GM13976 (cell line): ENCODE measurements at regions not wholly inside any gene's neighbourhood (a gene's known extent, or its start where the extent isn't known, plus 50 kb on each side); places are given as distances from the start of the nearest gene placed in this dataset.
"Not testable (repeated sequence)": the region's sequence is repeated elsewhere in the genome, so short reads cannot be mapped to it uniquely, and the experiment has no call there.

Experiments
- DNase-seq: peaks from one replicate; pipeline ENCODE4 v3.0.0; 2012; ENCODE audit warnings: low spot score
- in situ Hi-C: fragments of 300-500 bp; cut with MboI; formaldehyde crosslinking; loops from one replicate; pipeline ENCODE4 v1.12.0; 2022; ENCODE audit warnings: low sequenced_read_pairs, mixed read lengths, inconsistent platforms; ENCODE audit not compliant: unreplicated experiment
- TF ChIP-seq, protein P1 (sequence below): IDR thresholded peaks from 2 replicates; pipeline ENCODE4 v1.5.1; 2012; ENCODE audit warnings: borderline replicate concordance, mild to moderate bottlenecking; ENCODE audit not compliant: insufficient read depth; ENCODE audit errors: extremely low read depth, missing control alignments, control extremely low read depth

DNA sequence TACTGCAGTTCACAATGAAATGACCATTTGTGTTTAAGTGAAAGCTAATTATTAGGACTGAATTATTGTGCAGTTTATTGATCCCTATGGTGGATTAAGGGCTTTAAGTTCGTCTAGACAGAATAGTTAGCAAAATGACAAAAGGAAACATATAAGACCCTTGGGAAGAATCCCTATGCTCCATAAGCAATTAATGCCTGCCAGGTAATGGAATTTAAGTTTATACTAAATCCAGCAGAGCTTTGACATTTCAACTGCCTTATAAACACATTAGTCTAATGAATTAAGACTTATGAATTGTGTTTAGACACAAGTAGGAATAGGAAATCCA is 640.0 kb upstream of the ARRDC3 start:
- no peak for DNase-seq
- in situ Hi-C loops, result no loop called here
- TF ChIP-seq, protein P1, sequence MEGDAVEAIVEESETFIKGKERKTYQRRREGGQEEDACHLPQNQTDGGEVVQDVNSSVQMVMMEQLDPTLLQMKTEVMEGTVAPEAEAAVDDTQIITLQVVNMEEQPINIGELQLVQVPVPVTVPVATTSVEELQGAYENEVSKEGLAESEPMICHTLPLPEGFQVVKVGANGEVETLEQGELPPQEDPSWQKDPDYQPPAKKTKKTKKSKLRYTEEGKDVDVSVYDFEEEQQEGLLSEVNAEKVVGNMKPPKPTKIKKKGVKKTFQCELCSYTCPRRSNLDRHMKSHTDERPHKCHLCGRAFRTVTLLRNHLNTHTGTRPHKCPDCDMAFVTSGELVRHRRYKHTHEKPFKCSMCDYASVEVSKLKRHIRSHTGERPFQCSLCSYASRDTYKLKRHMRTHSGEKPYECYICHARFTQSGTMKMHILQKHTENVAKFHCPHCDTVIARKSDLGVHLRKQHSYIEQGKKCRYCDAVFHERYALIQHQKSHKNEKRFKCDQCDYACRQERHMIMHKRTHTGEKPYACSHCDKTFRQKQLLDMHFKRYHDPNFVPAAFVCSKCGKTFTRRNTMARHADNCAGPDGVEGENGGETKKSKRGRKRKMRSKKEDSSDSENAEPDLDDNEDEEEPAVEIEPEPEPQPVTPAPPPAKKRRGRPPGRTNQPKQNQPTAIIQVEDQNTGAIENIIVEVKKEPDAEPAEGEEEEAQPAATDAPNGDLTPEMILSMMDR, result no peak

DNA sequence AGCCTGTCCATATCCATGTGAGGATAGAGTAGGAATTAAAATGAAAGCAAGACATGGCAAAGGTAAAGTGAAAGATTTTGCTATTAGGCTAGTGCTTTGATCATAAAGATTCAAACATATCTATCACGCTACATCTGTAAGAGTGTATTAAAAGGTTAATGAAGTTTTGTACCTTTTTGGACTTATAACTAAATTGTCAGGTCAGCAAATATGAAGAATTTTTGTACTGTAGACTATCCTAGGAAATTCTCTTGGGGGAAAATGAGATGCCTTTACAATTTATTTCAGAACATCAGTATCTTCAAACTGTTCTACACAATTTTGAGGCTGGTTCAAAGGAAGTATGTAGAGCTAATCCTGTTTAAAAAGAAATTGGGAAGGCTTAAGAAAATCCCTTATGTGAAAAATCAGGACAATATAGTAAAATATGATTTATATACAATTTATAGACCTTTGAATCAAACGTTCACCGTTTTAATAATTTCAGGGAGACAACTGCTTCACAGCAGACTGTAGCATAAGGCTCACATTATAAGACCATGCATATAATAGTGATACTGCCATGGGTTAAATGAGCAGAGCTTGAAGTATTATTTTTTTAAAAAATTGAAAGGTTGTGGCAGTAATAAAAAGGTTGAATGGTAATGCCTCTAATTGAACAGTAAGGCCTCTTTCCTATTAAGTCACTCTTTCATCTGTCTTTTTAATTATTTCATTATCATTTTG is 639.5 kb upstream of the ARRDC3 start:
- TF ChIP-seq, protein P1, result no peak
- in situ Hi-C loops, result no loop called here
- DNase-seq, result no peak

DNA sequence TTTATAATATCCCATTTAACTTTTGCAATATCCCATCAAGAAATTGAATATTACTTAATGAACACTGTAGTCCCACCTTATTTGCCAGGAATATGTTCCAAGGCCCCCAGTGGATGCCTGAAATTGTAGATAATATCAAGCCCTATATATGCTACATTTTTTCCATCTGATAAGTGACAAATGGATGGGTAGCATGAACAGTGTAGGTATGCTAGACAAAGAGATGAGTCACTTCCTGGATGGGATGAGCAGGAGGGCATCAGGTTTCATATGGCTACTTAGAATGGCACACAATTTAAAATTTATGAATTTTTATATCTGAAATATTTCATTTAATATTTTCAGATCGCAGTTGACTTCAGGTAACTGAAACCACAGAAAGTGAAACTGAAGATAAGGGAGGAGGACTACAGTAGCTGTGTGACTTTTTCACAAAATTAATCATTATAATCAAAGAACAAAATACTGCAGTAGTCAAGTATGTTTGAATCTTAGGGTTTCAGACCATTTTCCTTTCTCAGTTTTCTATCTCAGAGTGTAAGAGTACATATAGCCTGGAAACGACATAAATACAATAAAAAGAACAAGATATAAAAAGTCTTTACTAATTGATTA is 636.4 kb upstream of the ARRDC3 start:
- in situ Hi-C loops, result no loop called here
- no peak for DNase-seq
- TF ChIP-seq, protein P1, result no peak

DNA sequence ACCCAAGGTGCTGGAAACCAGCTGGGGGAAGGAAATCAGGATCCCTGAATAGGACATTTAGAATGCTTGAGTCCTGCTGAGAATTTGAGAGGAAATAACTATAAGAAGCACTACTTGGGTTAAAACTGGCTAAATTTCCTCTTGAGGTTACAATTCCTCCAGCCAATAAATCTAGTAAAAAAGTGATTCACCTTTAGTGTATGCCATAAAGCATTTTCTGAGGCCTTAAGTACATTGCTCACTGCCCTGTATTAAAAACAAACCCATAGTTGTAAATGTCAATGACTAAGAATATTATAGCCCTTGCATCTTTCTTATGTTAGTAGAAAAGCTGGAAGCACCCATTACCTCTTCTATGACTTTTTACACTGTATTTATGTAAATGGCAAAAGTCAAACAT is 634.7 kb upstream of the ARRDC3 start:
- in situ Hi-C loops, result no loop called here
- TF ChIP-seq, protein P1, result no peak
- DNase-seq, result no peak

DNA sequence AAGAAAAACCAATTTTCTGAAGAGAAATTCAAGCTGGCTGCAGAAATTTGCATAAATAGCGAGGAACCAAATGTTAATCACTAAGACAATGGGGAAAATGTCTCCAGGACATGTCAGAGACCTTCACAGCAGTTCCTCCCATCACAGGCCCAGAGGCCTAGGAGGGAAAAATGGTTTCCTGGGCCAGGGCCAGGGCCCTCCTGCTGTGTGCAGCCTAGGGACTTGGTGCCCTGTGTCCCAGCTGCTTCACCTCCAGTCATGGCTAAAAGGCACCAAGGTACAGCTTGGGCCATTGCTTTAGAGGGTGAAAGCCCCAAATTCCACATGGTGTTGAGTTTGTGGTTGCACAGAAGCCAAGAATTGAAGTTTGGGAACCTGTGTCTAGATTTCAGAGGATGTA is 628.7 kb upstream of the ARRDC3 start:
- DNase-seq, in situ Hi-C loops: not testable (repeated sequence)

DNA sequence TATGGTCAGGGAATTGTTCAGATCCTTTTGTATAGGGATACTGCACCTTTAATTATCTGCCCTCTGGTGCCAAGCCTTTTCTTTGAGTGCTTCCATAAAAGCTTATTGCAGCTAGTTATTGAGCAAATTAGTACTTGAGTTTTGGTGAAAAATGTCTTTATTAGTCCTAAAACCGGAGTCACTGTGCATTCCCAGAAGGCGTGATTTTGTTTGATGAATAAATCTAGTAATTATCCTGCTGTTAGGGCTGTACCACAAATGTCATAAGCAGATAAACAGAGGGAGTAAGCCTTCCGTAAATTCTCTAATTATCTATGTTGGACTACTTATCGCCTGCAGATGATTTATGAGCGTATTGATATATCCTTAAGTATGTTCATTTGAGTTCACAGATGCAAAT is 620.7 kb upstream of the ARRDC3 start:
- TF ChIP-seq, protein P1, result no peak
- no peak for DNase-seq
- in situ Hi-C loops, result no loop called here

DNA sequence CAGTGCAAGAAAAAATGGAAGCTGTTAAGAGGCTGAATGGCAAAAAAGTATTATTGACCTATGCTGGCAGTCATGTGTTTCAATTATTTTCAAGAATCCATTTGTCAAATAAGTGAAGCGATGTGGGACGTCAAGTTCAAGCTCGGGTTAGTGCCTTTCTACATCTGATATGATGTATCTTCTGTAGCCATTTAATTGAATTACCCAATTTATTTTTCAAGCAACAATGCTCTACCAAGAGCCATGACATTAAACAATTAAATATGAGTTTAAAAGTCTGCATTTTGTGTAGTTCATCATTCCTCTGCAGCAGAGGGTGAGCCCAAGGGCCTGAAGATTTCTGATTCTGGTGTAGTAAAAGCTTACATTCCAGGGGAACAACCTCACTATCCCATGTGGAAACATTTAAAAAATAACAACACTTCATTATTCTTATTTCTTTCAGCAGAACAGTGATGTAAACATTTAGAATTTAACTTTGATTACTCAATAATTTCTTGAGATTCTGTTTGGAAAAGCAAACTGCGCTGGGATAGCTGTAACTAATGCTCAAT is 619.7 kb upstream of the ARRDC3 start:
- in situ Hi-C loops, result no loop called here
- TF ChIP-seq, protein P1, result no peak
- DNase-seq, result no peak
